GM08714 (cell line): ENCODE measurements at regions not wholly inside any gene's neighbourhood (a gene's known extent, or its start where the extent isn't known, plus 50 kb on each side); places are given as distances from the start of the nearest gene placed in this dataset.
"Not testable (repeated sequence)": the region's sequence is repeated elsewhere in the genome, so short reads cannot be mapped to it uniquely, and the experiment has no call there.

Source experiments
- H3K4me3 ChIP-seq: fragments of 200-500 bp; sonication (Bioruptor generic); 2 replicates; pipeline ENCODE4 v1.5.1; 2014; ENCODE audit warnings: mild to moderate bottlenecking, low read length, inconsistent platforms
- ZNF274 ChIP-seq: IDR thresholded peaks from 2 replicates; pipeline ENCODE4 v1.6.1; 2012; ENCODE audit warnings: mild to moderate bottlenecking, low read depth, low read length

DNA sequence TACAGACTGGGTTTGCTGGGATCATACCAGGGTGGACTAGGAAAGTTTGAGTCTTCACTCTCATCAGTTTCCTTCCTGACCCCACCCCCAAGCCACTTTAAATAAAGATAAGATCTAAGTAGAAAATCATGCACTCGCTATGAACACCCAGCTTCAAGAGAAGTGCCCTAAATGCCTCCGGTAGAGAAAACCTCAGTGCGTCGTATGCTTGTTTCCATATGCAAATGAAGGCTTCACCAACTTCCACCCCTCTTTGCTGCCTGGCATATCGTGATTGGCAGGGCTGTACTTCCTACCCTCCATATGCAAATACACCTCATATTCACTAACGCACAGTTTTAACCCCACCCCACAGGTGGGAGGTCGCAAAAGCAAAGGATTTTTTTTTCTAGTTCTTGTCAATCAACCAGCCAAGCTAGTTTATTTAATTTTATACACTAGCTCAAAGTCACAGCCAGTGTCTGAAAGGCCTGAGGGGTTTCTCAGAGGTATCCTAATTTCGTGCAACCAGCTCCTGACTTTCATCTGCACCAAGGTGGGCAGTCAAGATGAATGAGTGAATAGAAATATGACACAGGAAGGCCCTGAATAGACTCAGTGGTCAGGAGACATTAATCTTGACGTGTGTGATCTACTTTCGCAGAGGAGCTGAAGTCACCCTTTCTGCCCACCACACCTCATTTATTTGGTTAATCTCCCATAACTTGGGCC lies 121.1 kb upstream of the TSHZ3 start:
- H3K4me3 ChIP-seq = no peak overlapping the region
- TF ChIP-seq ZNF274 = no peak

DNA sequence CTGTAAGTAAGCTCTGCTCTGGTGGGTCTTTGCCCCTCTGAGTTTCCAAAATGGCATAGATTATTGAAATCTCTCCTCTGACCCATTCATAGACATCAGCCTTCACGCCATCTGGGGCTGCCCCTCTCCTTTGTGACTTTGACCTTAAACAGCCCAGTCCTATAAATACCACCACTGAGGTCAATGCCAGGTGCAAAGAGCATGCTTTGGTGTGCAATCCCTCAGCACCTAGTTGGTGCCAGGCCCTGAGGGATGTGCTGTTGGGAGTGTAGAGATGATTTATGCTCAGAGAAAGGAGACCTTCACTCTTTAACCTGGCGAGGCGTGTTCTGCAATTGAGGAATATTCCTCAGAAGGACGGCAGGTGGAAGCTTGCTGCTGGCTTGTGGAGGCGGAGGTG lies 121.7 kb upstream of the TSHZ3 start:
- no peak for TF ChIP-seq ZNF274
- H3K4me3 ChIP-seq = no peak overlapping the region

- no peak overlapping the region for H3K4me3 ChIP-seq
- no peak for TF ChIP-seq ZNF274
Measured at GRCh38 chr19:31478241-31478640, 129.0 kb upstream of the TSHZ3 start.

GRCh38 chr19:31483226-31483857 lies 134.1 kb upstream of the TSHZ3 start:
- no peak overlapping the region for H3K4me3 ChIP-seq
- no peak for TF ChIP-seq ZNF274

DNA sequence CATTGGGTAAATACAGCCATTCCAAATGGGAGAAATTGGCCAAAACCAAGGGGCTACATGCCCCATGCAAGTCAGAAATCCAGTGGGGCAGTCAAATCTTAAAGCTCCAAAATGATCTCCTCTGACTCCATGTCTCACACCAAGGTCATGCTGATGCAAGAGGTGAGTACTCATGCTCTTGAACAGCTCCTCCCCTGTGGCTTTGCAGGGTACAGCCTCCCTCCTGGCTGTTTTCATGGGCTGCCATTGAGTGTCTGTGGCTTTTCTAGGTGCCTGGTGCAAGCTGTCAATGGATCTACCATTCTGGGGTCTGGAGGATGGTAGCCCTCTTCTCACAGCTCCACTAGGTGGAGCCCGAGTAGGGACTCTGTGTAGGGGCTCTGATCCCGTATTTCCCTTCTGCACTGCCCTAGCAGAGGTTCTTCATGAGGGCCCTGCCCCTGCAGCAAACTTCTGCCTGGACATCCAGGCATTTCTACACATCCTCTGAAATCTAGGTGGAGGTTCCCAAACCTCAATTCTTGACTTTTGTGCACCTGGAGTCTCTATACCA lies 135.7 kb upstream of the TSHZ3 start:
- not testable (repeated sequence) for H3K4me3 ChIP-seq

DNA sequence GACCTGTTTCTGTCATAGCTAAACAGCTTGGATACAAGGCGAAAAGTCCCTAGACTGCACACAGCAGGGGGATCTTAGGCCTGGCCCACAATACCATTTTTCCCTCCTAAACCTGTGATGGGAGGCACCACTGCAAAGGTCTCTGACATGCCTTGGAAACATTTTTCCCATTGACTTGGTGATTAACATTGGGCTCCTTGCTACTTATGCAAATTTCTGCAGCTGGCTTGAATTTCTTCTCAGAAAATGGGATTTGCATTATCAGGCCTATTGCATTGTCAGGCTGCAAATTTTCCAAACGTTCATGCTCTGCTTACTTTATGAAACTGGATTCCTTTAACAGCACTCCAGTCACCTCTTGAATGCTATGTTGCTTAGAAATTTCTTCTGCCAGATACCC lies 136.2 kb upstream of the TSHZ3 start:
- no peak for TF ChIP-seq ZNF274
- H3K4me3 ChIP-seq = no peak overlapping the region

DNA sequence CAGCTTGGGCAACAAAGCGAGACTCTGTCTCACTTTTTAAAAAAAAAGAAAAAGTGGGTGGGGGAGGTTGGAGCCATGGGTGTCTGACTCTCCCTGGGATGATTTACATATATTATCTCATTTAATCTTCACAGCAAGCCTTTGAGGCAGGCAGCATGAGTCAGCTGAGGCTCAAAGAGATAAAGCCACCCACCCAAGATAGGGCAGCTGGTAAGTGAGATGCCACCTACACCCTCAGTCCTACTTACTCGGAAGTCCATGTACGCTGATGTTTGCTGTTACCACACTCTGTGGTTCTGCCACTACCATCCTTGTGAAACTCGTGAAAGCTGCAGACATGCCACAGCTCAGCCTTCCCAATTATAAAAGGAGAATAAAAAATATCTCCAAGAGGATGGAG lies 142.0 kb upstream of the TSHZ3 start:
- no peak for TF ChIP-seq ZNF274
- no peak overlapping the region for H3K4me3 ChIP-seq

- H3K4me3 ChIP-seq = no peak overlapping the region
- no peak for TF ChIP-seq ZNF274
Measured at GRCh38 chr19:31492050-31492449, 142.8 kb upstream of the TSHZ3 start.

DNA sequence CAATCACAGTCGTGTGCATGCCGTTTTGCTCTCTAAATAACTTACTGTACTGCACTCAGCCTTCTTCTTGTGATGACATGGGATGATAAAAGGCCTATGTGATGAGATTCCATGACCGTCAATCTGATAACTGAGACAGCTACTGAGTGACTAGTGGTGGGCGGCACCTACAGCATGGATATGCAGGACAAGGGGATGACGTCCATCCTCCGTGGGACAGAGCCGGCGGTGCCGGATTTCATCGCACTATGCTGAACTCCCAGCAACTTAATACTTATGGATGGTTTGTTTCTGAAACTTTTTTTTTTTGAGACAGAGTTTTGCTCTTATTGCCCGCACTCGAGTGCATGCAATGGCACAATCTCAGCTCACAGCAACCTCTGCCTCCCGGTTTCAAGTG lies 146.8 kb upstream of the TSHZ3 start:
- TF ChIP-seq ZNF274 = no peak
- H3K4me3 ChIP-seq = no peak overlapping the region

GRCh38 chr19:31497709-31498108 lies 148.5 kb upstream of the TSHZ3 start:
- no peak for TF ChIP-seq ZNF274

DNA sequence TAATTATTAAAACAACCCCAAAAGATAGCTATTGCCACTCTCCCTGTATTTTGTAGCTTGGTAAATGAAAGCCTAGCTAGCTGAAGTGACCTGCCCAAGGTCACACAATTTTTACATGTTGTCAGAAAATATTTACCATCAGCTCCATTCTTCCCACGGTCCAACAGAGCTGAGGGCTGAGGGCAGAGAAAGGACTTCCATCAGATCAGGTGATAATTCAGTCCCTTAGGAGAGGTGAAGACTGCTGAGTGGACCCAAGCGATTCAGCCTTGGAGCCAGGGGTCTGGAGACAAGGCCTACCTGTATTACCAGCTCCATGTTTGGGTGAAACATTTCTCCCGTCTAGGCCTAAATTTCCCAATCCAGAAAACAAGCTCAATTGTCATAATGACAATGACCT lies 149.5 kb upstream of the TSHZ3 start:
- TF ChIP-seq ZNF274 = no peak
- H3K4me3 ChIP-seq = no peak overlapping the region

More at GRCh38 chr19:31497709-31498108, 148.5 kb upstream of the TSHZ3 start:
- H3K4me3 ChIP-seq = no peak overlapping the region

DNA sequence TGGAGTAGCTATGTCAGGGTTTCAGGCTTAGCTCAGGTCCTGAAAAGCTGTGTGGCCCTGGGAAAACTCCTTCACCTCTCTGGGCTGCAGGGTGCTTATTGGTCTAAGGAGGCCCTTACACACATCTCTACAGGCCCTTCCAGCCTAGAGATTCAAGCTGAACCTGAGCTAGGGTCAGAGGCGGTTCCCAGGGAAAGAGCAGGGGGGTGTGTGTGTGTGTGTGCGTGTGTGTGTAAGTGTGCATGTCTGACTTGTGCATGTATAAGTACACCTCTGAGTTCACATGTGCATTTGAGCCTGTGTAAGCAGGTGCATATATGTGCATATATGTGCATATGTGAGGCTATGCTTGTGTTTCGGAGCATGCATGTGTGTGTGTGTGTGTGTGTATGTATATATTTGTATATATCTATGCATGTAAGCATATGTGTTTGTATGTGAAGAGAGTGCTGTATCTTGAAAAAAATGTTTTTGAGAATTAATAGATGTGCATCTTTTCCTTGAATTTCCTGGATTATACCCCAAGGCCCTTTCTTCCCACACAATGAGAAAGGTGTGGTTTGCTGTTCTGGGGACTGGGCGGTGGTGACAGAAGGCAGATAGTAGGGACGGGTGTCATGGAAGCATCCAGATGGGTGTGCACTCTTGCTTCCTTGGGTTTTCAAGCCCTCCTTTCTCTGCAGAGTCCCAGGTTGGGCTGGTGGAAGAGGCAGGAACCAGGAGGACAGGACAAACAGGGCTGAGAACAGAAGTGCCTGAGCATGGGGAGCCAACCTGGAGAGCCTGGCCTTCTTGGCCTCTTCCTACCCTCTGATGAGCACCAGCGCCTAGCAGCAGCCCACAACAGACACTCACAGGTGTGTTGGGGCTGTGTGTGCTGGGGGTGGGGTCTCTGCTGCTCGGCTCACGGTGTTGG lies 150.3 kb upstream of the TSHZ3 start:
- TF ChIP-seq ZNF274 = no peak
- no peak overlapping the region for H3K4me3 ChIP-seq

GRCh38 chr19:31500197-31500830 lies 151.1 kb upstream of the TSHZ3 start:
- no peak for TF ChIP-seq ZNF274
- H3K4me3 ChIP-seq = no peak overlapping the region

GRCh38 chr19:31500946-31501345 lies 151.7 kb upstream of the TSHZ3 start:
- no peak for TF ChIP-seq ZNF274
- no peak overlapping the region for H3K4me3 ChIP-seq
